ENCODE measurements at regions not wholly inside any gene's neighbourhood (a gene's known extent, or its start where the extent isn't known, plus 50 kb on each side); places are given as distances from the start of the nearest gene placed in this dataset.

DNA sequence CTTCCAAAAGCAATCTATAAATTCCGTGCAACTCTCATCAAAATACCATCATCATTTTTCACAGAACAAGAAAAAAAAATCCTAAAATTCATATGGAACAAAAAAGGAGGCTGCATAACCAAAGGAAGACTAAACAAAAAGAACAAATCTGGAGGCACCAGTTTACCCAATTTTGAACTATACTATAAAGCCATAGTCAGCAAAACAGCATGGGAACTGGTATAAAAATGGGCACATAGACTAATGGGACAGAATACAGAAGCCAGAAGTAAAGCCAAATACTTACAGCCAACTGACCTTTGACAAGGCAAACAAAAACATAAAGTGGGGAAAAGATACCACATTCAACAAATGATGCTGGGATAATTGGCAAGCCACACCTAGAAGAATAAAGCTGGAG, 753.5 kb upstream of the PABPC4L start:
- DNase-seq = no peak
- intact Hi-C loops (cut with DNase I; ENCODE audit: low total_unique reads) = no loop called here
- Histone ChIP-seq H3K36me3 (no peaks in the 10 kb centered on the region), H3K4me1 (no peaks in the 10 kb centered on the region), H3K4me3 (no peak overlapping the region), H3K27ac (no peak overlapping the region), H3K9me3 (peaks cover 0 to 9% (median 0%) of the 10 kb centered on the region in 8 donors), H3K27me3 (replicated peaks in 1 of 7) (no peaks in the 10 kb centered on the region)
- no peak for TF ChIP-seq POLR2A (IDR thresholded peaks at IDR 0.05)
- TF ChIP-seq, protein P1, sequence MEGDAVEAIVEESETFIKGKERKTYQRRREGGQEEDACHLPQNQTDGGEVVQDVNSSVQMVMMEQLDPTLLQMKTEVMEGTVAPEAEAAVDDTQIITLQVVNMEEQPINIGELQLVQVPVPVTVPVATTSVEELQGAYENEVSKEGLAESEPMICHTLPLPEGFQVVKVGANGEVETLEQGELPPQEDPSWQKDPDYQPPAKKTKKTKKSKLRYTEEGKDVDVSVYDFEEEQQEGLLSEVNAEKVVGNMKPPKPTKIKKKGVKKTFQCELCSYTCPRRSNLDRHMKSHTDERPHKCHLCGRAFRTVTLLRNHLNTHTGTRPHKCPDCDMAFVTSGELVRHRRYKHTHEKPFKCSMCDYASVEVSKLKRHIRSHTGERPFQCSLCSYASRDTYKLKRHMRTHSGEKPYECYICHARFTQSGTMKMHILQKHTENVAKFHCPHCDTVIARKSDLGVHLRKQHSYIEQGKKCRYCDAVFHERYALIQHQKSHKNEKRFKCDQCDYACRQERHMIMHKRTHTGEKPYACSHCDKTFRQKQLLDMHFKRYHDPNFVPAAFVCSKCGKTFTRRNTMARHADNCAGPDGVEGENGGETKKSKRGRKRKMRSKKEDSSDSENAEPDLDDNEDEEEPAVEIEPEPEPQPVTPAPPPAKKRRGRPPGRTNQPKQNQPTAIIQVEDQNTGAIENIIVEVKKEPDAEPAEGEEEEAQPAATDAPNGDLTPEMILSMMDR (IDR thresholded peaks at IDR 0.05 in 8 of 11, conservative IDR thresholded peaks at IDR 0.05 in 3 of 11) = no peak
- WGBS, 5 donors = 68 to 80% (median 77%) methylated on average over 1 of the region's 1 CpG

DNA sequence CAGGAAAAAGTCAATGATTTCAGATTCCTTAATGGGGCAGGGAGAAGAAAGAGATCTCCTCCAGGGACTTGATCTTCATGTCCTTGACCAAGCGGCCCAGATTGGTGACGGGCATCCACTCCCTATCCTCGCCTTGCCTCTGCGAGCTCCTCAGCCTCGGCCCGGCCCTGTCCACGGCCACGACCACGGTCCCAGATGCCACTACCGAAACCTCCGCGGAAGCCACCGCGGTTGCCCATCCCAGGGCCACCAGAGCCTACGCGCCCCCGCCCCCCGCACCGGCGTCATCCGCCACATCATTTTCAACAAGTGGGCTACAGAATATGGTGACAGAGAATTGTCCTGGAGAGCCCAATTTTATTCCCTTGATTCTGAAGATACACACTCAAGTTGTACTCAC, 751.2 kb upstream of the PABPC4L start:
- H3K9me3 ChIP-seq = peaks cover 0 to 15% (median 2%) of the 10 kb centered on the region in 8 donors
- no peak overlapping the region for H3K27ac ChIP-seq
- peak; percentile 57 for DNase-seq
- intact Hi-C loops (cut with DNase I; ENCODE audit: low total_unique reads) = no loop called here
- 95 to 99% (median 96%) methylated on average over 19 to 21 of the region's 21 CpGs for WGBS, 5 donors
- H3K4me3 ChIP-seq = no peak overlapping the region
- no peaks in the 10 kb centered on the region for H3K4me1 ChIP-seq
- no peaks in the 10 kb centered on the region for H3K27me3 ChIP-seq (replicated peaks in 1 of 7)
- H3K36me3 ChIP-seq = no peaks in the 10 kb centered on the region
- TF ChIP-seq, protein P1 (IDR thresholded peaks at IDR 0.05 in 8 of 11, conservative IDR thresholded peaks at IDR 0.05 in 3 of 11) = no peak
- TF ChIP-seq POLR2A (IDR thresholded peaks at IDR 0.05) (no peak), POLR2AphosphoS5 (IDR thresholded peaks at IDR 0.05) (no peak)

DNA sequence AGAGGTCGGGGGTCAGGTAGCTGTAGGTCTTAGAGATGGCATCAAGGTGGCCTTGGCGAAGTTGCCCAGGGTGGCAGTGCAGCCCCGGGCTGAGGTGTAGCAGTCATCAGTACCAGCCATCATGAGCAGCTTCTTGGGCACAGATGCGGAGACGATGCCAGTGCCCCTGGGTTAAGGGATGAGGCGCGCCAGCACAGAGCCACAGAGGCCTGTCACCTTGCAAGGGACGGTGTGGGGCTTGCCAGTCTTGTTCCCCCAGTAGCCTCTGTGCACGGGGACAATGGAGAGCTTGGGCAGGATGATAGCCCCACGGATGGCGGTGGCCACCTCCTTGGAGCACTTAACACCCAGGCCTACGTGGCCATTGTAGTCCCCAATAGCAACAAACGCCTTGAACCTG, 750.7 kb upstream of the PABPC4L start:
- no peak overlapping the region for H3K4me3 ChIP-seq
- DNase-seq = peak; percentile 66
- peaks cover 0 to 20% (median 2%) of the 10 kb centered on the region in 8 donors for H3K9me3 ChIP-seq
- H3K27me3 ChIP-seq (replicated peaks in 1 of 7) = no peaks in the 10 kb centered on the region
- H3K36me3 ChIP-seq = no peaks in the 10 kb centered on the region
- no peak overlapping the region for H3K27ac ChIP-seq
- intact Hi-C loops (cut with DNase I; ENCODE audit: low total_unique reads) = no loop called here
- WGBS, 5 donors = 78 to 93% (median 90%) methylated on average over 10 to 13 of the region's 13 CpGs
- TF ChIP-seq, protein P1 (IDR thresholded peaks at IDR 0.05 in 8 of 11, conservative IDR thresholded peaks at IDR 0.05 in 3 of 11) = no peak
- no peak for TF ChIP-seq POLR2A (IDR thresholded peaks at IDR 0.05)
- no peaks in the 10 kb centered on the region for H3K4me1 ChIP-seq

DNA sequence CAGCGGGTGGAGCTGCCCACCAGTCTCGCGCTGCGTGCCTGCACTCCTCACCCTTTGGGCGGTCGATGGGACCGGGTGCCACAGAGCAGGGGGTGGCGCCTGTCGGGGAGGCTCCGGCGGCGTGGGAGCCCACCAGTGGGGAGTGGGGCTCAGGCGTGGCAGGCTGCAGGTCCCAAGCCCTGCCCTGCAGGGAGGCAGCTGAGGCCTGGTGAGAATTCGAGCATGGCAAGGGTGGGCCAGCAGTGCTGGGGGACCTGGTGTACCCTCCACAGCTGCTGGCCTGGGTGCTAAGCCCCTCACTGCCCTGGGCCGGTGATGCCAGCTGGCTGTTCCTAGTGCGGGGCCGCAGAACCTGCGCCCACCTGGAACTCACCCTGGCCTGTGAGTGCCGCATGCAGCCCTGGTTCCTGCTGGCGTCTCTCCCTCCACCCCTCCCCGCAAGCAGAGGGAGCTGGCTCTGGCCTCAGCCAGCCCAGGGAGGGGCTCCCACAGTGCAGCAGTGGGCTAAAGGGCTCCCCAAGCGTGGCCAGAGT, 746.6 kb upstream of the PABPC4L start:
- DNase-seq = peak; percentile 58
- no peaks in the 10 kb centered on the region for H3K4me1 ChIP-seq
- no peak overlapping the region for H3K27ac ChIP-seq
- H3K4me3 ChIP-seq = no peak overlapping the region
- intact Hi-C loops (cut with DNase I; ENCODE audit: low total_unique reads) = no loop called here
- 87 to 95% (median 89%) methylated on average over 10 to 22 of the region's 22 CpGs for WGBS, 5 donors
- no peak for TF ChIP-seq POLR2A (IDR thresholded peaks at IDR 0.05)
- TF ChIP-seq POLR2AphosphoS5 (IDR thresholded peaks at IDR 0.05) = no peak
- TF ChIP-seq, protein P1 (IDR thresholded peaks at IDR 0.05 in 8 of 11, conservative IDR thresholded peaks at IDR 0.05 in 3 of 11) = no peak
- peaks cover 0 to 24% (median 2%) of the 10 kb centered on the region in 8 donors for H3K9me3 ChIP-seq
- no peaks in the 10 kb centered on the region for H3K27me3 ChIP-seq (replicated peaks in 1 of 7)
- no peaks in the 10 kb centered on the region for H3K36me3 ChIP-seq
